Chondrocyte (in vitro differentiated cells): ENCODE measurements at regions not wholly inside any gene's neighbourhood (a gene's known extent, or its start where the extent isn't known, plus 50 kb on each side); places are given as distances from the start of the nearest gene placed in this dataset.

Experiments used
- DNase-seq: peaks from one replicate; pipeline ENCODE4 v3.0.0; 2021; ENCODE audit warnings: mixed read lengths, low spot score
- H3K27ac Mint-ChIP-seq: one replicate; pipeline ENCODE4 v1.8.0; 2021; ENCODE audit warnings: mild to moderate bottlenecking, moderate library complexity, mixed read lengths; ENCODE audit not compliant: unreplicated experiment
- H3K27me3 Mint-ChIP-seq: 2 replicates; pipeline ENCODE4 v1.8.0; 2021; ENCODE audit warnings: low read depth, mixed read lengths
- H3K36me3 Mint-ChIP-seq: 2 replicates; pipeline ENCODE4 v1.8.0; 2021; ENCODE audit warnings: low read depth, mixed read lengths
- H3K4me1 Mint-ChIP-seq: 2 replicates; pipeline ENCODE4 v1.8.0; 2021; ENCODE audit warnings: low read depth, mild to moderate bottlenecking, mixed read lengths
- H3K4me3 Mint-ChIP-seq: one replicate; pipeline ENCODE4 v1.8.0; 2021; ENCODE audit warnings: mild to moderate bottlenecking, moderate library complexity, mixed read lengths; ENCODE audit not compliant: unreplicated experiment
- H3K9me3 Mint-ChIP-seq: 2 replicates; pipeline ENCODE4 v1.8.0; 2021; ENCODE audit warnings: low read depth, mixed read lengths
- CTCF ChIP-seq: fragments of 200-600 bp; sonication (generic); IDR thresholded peaks from 2 replicates; pipeline ENCODE4 v1.5.0; 2021; ENCODE audit warnings: antibody characterized with exemption, mild to moderate bottlenecking, moderate library complexity

DNA sequence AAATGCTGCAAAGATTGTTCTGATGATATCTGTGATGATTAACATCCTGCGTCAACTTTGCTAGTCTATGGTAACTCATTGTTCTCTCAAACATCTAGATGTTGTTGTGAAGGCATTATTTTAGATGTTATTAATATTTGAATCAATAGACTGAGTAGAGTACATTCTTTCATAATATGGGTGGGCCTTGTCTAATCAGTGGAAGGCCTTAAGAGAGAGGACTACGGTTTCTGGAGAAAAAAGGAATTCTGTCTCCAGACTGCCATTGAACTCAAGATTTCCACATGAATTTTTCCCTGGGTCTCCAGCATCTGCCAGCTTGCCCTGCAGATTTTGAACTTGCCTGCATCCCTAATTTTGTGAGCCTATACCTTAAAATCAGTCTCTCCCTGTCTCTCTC lies 2381.1 kb upstream of the AGA start:
- H3K27ac Mint-ChIP-seq: no peak overlapping the region
- no peak for TF ChIP-seq CTCF
- H3K9me3 Mint-ChIP-seq: peaks cover 14% of the 10 kb centered on the region
- no peaks in the 10 kb centered on the region for H3K4me1 Mint-ChIP-seq
- H3K4me3 Mint-ChIP-seq: no peak overlapping the region
- DNase-seq: no peak
- no peaks in the 10 kb centered on the region for H3K36me3 Mint-ChIP-seq
- no peaks in the 10 kb centered on the region for H3K27me3 Mint-ChIP-seq

GRCh38 chr4:179831274-179831673 lies 2389.0 kb upstream of the AGA start:
- H3K9me3 Mint-ChIP-seq: peaks cover 3% of the 10 kb centered on the region
- no peak overlapping the region for H3K4me3 Mint-ChIP-seq
- DNase-seq: no peak
- H3K27me3 Mint-ChIP-seq: no peaks in the 10 kb centered on the region
- TF ChIP-seq CTCF: no peak
- no peaks in the 10 kb centered on the region for H3K36me3 Mint-ChIP-seq
- no peaks in the 10 kb centered on the region for H3K4me1 Mint-ChIP-seq
- no peak overlapping the region for H3K27ac Mint-ChIP-seq

GRCh38 chr4:179836179-179837075 lies 2394.2 kb upstream of the AGA start:
- H3K4me3 Mint-ChIP-seq: no peak overlapping the region
- no peak overlapping the region for H3K27ac Mint-ChIP-seq
- H3K4me1 Mint-ChIP-seq: no peaks in the 10 kb centered on the region
- H3K27me3 Mint-ChIP-seq: no peaks in the 10 kb centered on the region
- no peaks in the 10 kb centered on the region for H3K9me3 Mint-ChIP-seq
- TF ChIP-seq CTCF: no peak
- no peak for DNase-seq
- H3K36me3 Mint-ChIP-seq: no peaks in the 10 kb centered on the region

DNA sequence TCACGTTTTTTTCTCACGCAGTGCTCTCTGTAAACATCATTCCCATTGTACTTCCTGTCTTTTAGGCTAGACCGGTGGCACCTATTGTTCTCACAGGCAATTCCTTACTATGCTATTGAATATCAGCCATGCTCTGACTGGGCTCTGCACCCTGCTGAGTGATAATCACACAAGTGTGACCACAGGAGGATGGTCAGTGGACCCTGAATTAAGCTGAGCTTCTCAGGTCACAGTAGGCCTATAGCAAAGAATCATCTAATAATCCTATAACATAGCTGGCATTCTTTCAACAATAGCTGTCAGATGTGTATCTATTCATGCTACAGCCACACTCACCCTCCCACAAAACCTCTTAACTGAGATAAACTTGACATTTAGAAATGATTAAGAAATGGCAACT lies 2399.8 kb upstream of the TENM3 start:
- no peaks in the 10 kb centered on the region for H3K27me3 Mint-ChIP-seq
- no peak overlapping the region for H3K4me3 Mint-ChIP-seq
- H3K36me3 Mint-ChIP-seq: no peaks in the 10 kb centered on the region
- H3K4me1 Mint-ChIP-seq: no peaks in the 10 kb centered on the region
- H3K27ac Mint-ChIP-seq: no peak overlapping the region
- H3K9me3 Mint-ChIP-seq: peaks cover 6% of the 10 kb centered on the region
- DNase-seq: no peak
- TF ChIP-seq CTCF: no peak

GRCh38 chr4:179855469-179855868 lies 2387.7 kb upstream of the TENM3 start:
- no peak for TF ChIP-seq CTCF
- peaks cover 4% of the 10 kb centered on the region for H3K27me3 Mint-ChIP-seq
- no peak overlapping the region for H3K27ac Mint-ChIP-seq
- DNase-seq: no peak
- H3K4me1 Mint-ChIP-seq: no peaks in the 10 kb centered on the region
- H3K4me3 Mint-ChIP-seq: no peak overlapping the region
- no peaks in the 10 kb centered on the region for H3K9me3 Mint-ChIP-seq
- H3K36me3 Mint-ChIP-seq: no peaks in the 10 kb centered on the region
